H9 (cell line): ENCODE measurements at regions not wholly inside any gene's neighbourhood (a gene's known extent, or its start where the extent isn't known, plus 50 kb on each side); places are given as distances from the start of the nearest gene placed in this dataset.

Experiments used
- DNase-seq: peaks from one replicate; pipeline ENCODE4 v3.0.0-alpha.2; 2017
- H2AFZ ChIP-seq: one replicate; pipeline ENCODE4 v1.6.1; 2013; ENCODE audit warnings: mild to moderate bottlenecking, low read length, control low read depth, moderate library complexity
- H2AK5ac ChIP-seq: 2 replicates; pipeline ENCODE4 v1.6.1; 2013; ENCODE audit warnings: low read length, control low read depth, mixed read lengths; ENCODE audit not compliant: insufficient read length
- H2BK120ac ChIP-seq: one replicate; pipeline ENCODE4 v1.6.1; 2013; ENCODE audit warnings: low read depth, mild to moderate bottlenecking, low read length, control low read depth, inconsistent platforms; ENCODE audit not compliant: poor library complexity, severe bottlenecking
- H2BK12ac ChIP-seq: 2 replicates; pipeline ENCODE4 v1.6.1; 2013; ENCODE audit warnings: low read length, control low read depth, mixed read lengths, low read depth; ENCODE audit not compliant: insufficient read length
- H2BK15ac ChIP-seq: 2 replicates; pipeline ENCODE4 v1.6.1; 2013; ENCODE audit warnings: low read depth, low read length, control low read depth
- H2BK20ac ChIP-seq: one replicate; pipeline ENCODE4 v1.6.1; 2013; ENCODE audit warnings: low read depth, mild to moderate bottlenecking, low read length, control low read depth, inconsistent platforms; ENCODE audit not compliant: poor library complexity, severe bottlenecking
- H2BK5ac ChIP-seq: 2 replicates; pipeline ENCODE4 v1.6.1; 2013; ENCODE audit warnings: low read length, control low read depth, mixed read lengths; ENCODE audit not compliant: insufficient read length
- H3K14ac ChIP-seq: 2 replicates; pipeline ENCODE4 v1.6.1; 2013; ENCODE audit warnings: low read length, control low read depth; ENCODE audit not compliant: insufficient read depth
- H3K18ac ChIP-seq: 2 replicates; pipeline ENCODE4 v1.6.1; 2013; ENCODE audit warnings: low read depth, mild to moderate bottlenecking, mixed read lengths, low read length, control low read depth; ENCODE audit not compliant: insufficient read length
- H3K23ac ChIP-seq: 2 replicates; pipeline ENCODE4 v1.6.1; 2013; ENCODE audit warnings: low read length, control low read depth, mixed read lengths, low read depth; ENCODE audit not compliant: insufficient read length
- H3K23me2 ChIP-seq: 2 replicates; pipeline ENCODE4 v1.6.1; 2013; ENCODE audit warnings: low read depth, mild to moderate bottlenecking, mixed read lengths, low read length, control low read depth; ENCODE audit not compliant: insufficient read length, poor library complexity, severe bottlenecking
- H3K27ac ChIP-seq: 2 replicates; pipeline ENCODE4 v1.5.1; 2013; ENCODE audit warnings: low read length, control low read depth, mixed read lengths, low read depth; ENCODE audit not compliant: insufficient read length
- H3K27me3 ChIP-seq: 2 replicates; pipeline ENCODE4 v1.6.1; 2013; ENCODE audit warnings: low read length, control low read depth, inconsistent platforms; ENCODE audit not compliant: insufficient read depth
- H3K4ac ChIP-seq: 2 replicates; pipeline ENCODE4 v1.6.1; 2013; ENCODE audit warnings: low read depth, mild to moderate bottlenecking, control low read depth, inconsistent platforms, low read length, moderate library complexity
- H3K4me1 ChIP-seq: 2 replicates; pipeline ENCODE4 v1.6.1; 2013; ENCODE audit warnings: low read length, control low read depth, inconsistent platforms; ENCODE audit not compliant: insufficient read depth
- H3K4me2 ChIP-seq: 2 replicates; pipeline ENCODE4 v1.6.1; 2013; ENCODE audit warnings: low read length, control low read depth, mixed read lengths; ENCODE audit not compliant: insufficient read length, insufficient read depth
- H3K56ac ChIP-seq: 2 replicates; pipeline ENCODE4 v1.6.1; 2013; ENCODE audit warnings: low read depth, mild to moderate bottlenecking, mixed read lengths, low read length, control low read depth; ENCODE audit not compliant: insufficient read length
- H3K79me1 ChIP-seq: 2 replicates; pipeline ENCODE4 v1.6.1; 2013; ENCODE audit warnings: low read depth, mild to moderate bottlenecking, moderate library complexity, low read length, control low read depth, inconsistent platforms; ENCODE audit not compliant: insufficient read depth, poor library complexity, severe bottlenecking
- H3K79me2 ChIP-seq: 2 replicates; pipeline ENCODE4 v1.6.1; 2013; ENCODE audit warnings: low read length, control low read depth, inconsistent platforms; ENCODE audit not compliant: insufficient read depth
- H3K9ac ChIP-seq: 2 replicates; pipeline ENCODE4 v1.6.1; 2013; ENCODE audit warnings: low read length, control low read depth, mixed read lengths; ENCODE audit not compliant: insufficient read length; ENCODE audit errors: extremely low read depth
- H3K9me3 ChIP-seq: one replicate; pipeline ENCODE4 v1.6.1; 2013; ENCODE audit warnings: low read depth, low read length, inconsistent platforms; ENCODE audit not compliant: control insufficient read depth
- H3T11ph ChIP-seq: one replicate; pipeline ENCODE4 v1.6.1; 2013; ENCODE audit warnings: mild to moderate bottlenecking, low read length, control low read depth, inconsistent platforms
- H4K20me1 ChIP-seq: one replicate; pipeline ENCODE4 v1.6.1; 2013; ENCODE audit not compliant: control insufficient read depth, insufficient read length, insufficient read depth
- H4K5ac ChIP-seq: 2 replicates; pipeline ENCODE4 v1.6.1; 2013; ENCODE audit warnings: low read depth, mild to moderate bottlenecking, mixed read lengths, low read length, control low read depth; ENCODE audit not compliant: insufficient read length
- H4K8ac ChIP-seq: replicated peaks from 2 replicates; pipeline ENCODE4 v1.6.1; 2013; ENCODE audit warnings: low read length, control low read depth, mixed read lengths, low read depth; ENCODE audit not compliant: insufficient read length
- H4K91ac ChIP-seq: 2 replicates; pipeline ENCODE4 v1.6.1; 2013; ENCODE audit warnings: low read depth, mild to moderate bottlenecking, moderate library complexity, mixed read lengths, low read length, control low read depth; ENCODE audit not compliant: insufficient read length
- H3K27ac Mint-ChIP-seq, 3 experiments: 2 replicates in 2 of 3; 3 replicates in 1 of 3; pipeline ENCODE4 v1.8.0; 2020 to 2021; ENCODE audit warnings: mixed read lengths in 3 of 3, mild to moderate bottlenecking in 1 of 3, moderate library complexity in 1 of 3
- H3K27me3 Mint-ChIP-seq: 2 replicates; pipeline ENCODE4 v1.8.0; 2021; ENCODE audit warnings: low read depth, mild to moderate bottlenecking, moderate library complexity, mixed read lengths
- H3K36me3 Mint-ChIP-seq, 3 experiments: 2 replicates in 2 of 3; 3 replicates in 1 of 3; pipeline ENCODE4 v1.8.0; 2020 to 2021; ENCODE audit warnings: low read depth in 3 of 3, mixed read lengths in 3 of 3; ENCODE audit not compliant: insufficient read depth in 1 of 3
- H3K4me1 Mint-ChIP-seq, 2 experiments: 2 replicates each; pipeline ENCODE4 v1.8.0; 2020; ENCODE audit warnings: mixed read lengths in 2 of 2
- H3K4me3 Mint-ChIP-seq, 2 experiments: 2 replicates in 1 of 2; 3 replicates in 1 of 2; pipeline ENCODE4 v1.8.0; 2020 to 2021; ENCODE audit warnings: mild to moderate bottlenecking in 2 of 2, mixed read lengths in 2 of 2, moderate library complexity in 1 of 2
- H3K9me3 Mint-ChIP-seq, 2 experiments: 2 replicates in 1 of 2; 3 replicates in 1 of 2; pipeline ENCODE4 v1.8.0; 2020; ENCODE audit warnings: mild to moderate bottlenecking in 2 of 2, mixed read lengths in 2 of 2, moderate library complexity in 1 of 2
- CTCF ChIP-seq: fragments of 200-600 bp; sonication (generic); conservative IDR thresholded peaks from 3 replicates; pipeline ENCODE4 v1.8.0; 2021; ENCODE audit warnings: antibody characterized with exemption, mild to moderate bottlenecking
- WGBS: extraction: QIAGEN DNeasy Blood & Tissue Kit; methylation state at CpG from one replicate; pipeline ENCODE4 v1.1.7; 2013; ENCODE audit warnings: missing lambda C conversion rate, low lambda C conversion rate, mixed read lengths; ENCODE audit not compliant: insufficient read length; ENCODE audit errors: extremely low coverage; 5-methylcytosine and 5-hydroxymethylcytosine counted together

DNA sequence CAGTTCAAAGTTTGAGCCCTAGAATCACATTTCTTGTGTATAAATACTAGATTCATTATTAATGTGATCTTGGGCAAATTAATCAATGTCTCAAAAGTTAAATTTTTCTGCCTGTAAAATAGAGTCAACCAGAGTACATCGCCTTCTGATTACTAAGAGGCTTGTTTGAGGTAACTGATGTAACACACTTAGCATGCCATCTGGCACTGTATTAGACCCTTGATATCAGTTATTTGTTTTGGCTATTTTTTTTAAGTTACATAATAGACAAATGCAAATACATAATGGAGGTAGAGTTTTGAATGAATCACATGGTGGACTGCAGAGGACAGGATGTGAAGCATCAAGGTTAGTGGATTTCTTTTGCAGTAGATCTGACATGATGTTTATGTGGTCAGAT is 298.4 kb downstream of the ADGRL2 start:
- no peak overlapping the region for H3K56ac ChIP-seq
- H3K4me1 Mint-ChIP-seq = peaks cover 0 to 3% of the 10 kb centered on the region in 2 experiments; a peak in 1 of 4 replicates
- no peaks in the 10 kb centered on the region for H4K20me1 ChIP-seq
- no peak overlapping the region for H3T11ph ChIP-seq
- H3K79me2 ChIP-seq = no peaks in the 10 kb centered on the region
- H3K4me1 ChIP-seq = no peaks in the 10 kb centered on the region
- H3K4me3 Mint-ChIP-seq = no peak overlapping the region
- H2BK20ac ChIP-seq = no peak overlapping the region
- H3K79me1 ChIP-seq = no peaks in the 10 kb centered on the region
- no peak overlapping the region for H3K27ac Mint-ChIP-seq
- no peaks in the 10 kb centered on the region for H3K9me3 Mint-ChIP-seq
- H2AK5ac ChIP-seq = no peak overlapping the region
- H3K23ac ChIP-seq = no peak overlapping the region
- no peaks in the 10 kb centered on the region for H3K9me3 ChIP-seq
- H2BK120ac ChIP-seq = no peak overlapping the region
- H3K4ac ChIP-seq = no peak overlapping the region
- H2BK15ac ChIP-seq = no peak overlapping the region
- H4K5ac ChIP-seq = no peak overlapping the region
- WGBS = no CpG with 5 or more reads among the region's 1 CpG
- no peaks in the 10 kb centered on the region for H3K27me3 ChIP-seq
- no peak for DNase-seq
- TF ChIP-seq CTCF = no peak
- H3K9ac ChIP-seq = no peak overlapping the region
- H4K91ac ChIP-seq = no peak overlapping the region
- no peak overlapping the region for H2BK5ac ChIP-seq
- H2AFZ ChIP-seq = no peak overlapping the region
- H2BK12ac ChIP-seq = no peak overlapping the region
- H3K27me3 Mint-ChIP-seq = no peaks in the 10 kb centered on the region
- no peak overlapping the region for H4K8ac ChIP-seq
- H3K18ac ChIP-seq = no peak overlapping the region
- H3K36me3 Mint-ChIP-seq = no peaks in the 10 kb centered on the region
- H3K27ac ChIP-seq = no peak overlapping the region
- H3K14ac ChIP-seq = no peak overlapping the region
- no peaks in the 10 kb centered on the region for H3K23me2 ChIP-seq
- no peak overlapping the region for H3K4me2 ChIP-seq
